NT2/D1 (cell line): ENCODE measurements at regions not wholly inside any gene's neighbourhood (a gene's known extent, or its start where the extent isn't known, plus 50 kb on each side); places are given as distances from the start of the nearest gene placed in this dataset.

Source experiments
- SUZ12 ChIP-seq: IDR thresholded peaks from 2 replicates; pipeline ENCODE4 v1.6.1; 2011; ENCODE audit not compliant: insufficient read length, insufficient read depth; ENCODE audit errors: extremely low read depth
- YY1 ChIP-seq: IDR thresholded peaks from 2 replicates; pipeline ENCODE4 v1.6.1; 2011; ENCODE audit not compliant: insufficient read length, insufficient read depth
- ZNF274 ChIP-seq: IDR thresholded peaks from 2 replicates; pipeline ENCODE4 v1.6.1; 2011; ENCODE audit warnings: mild to moderate bottlenecking, low read depth, low read length

DNA sequence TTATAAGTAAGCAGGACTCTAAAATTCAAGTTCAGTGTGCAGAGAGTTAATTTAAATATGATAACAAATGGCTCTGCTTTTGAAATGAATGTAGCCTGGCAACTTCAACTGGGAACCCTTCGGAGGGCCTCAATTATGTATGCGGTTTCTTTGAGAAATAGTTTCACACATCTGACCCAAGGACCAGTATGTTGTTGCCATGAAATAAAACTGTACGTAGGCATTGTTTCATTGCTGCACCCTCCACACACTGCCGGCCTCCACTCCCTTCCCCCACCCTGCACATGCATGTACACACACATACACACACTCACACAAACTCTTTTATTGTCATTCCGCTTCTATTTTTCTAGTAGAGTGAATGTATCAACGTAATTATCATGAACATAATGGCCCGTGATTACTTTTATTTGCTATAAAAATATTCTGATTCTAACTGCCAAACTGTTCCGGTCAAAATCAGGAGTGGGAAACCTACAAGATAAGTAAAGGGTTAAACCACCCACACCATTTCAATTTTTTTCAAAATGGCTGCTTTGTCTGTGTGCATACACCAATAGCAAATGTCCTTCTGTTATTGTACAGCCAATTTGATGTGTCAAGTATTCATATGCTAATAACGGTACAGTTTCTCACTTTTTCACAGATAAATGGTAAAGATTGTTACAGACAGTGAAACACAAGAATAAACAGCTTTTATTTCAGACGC is 215.5 kb upstream of the TMEM161B start:
- TF ChIP-seq ZNF274, result no peak
- TF ChIP-seq YY1, result no peak
- no peak for TF ChIP-seq SUZ12
